HepG2 (cell line): ENCODE measurements at regions not wholly inside any gene's neighbourhood (a gene's known extent, or its start where the extent isn't known, plus 50 kb on each side); places are given as distances from the start of the nearest gene placed in this dataset.

ENCODE experiments used
- ATAC-seq: fragments of 200-7000 bp; cut with Tn5 transposase; 3 replicates; pipeline ENCODE4 v1.9.1; 2020; ENCODE audit warnings: mild to moderate bottlenecking, moderate library complexity
- BruUV-seq: library from RNA; stranded (reverse); fragments of 400-500 nt; replicated peaks from 2 replicates; lab custom pipeline; 2021; lab: Mats Ljungman, UMichigan
- CTCF ChIA-PET: fragments of 300-600 bp; formaldehyde crosslinking; extraction: SDS; loops from one replicate; lab custom pipeline; 2021; ENCODE audit warnings: low total read pairs, inconsistent platforms, low intra/inter-chr PET ratio; lab: Yijun Ruan, JAX
- POLR2A ChIA-PET: fragments of 350-600 bp; sonication (Branson Sonifier 250); formaldehyde crosslinking; loops from one replicate; lab custom pipeline; 2020; ENCODE audit warnings: antibody characterized with exemption, inconsistent platforms; lab: Yijun Ruan, JAX
- DNase-seq: peaks from one replicate; pipeline ENCODE4 v3.0.0-alpha.2; 2015; ENCODE audit warnings: low spot score
- FAIRE-seq: peaks from 3 replicates; lab custom pipeline; 2011; peaks lifted over from hg19 to GRCh38; lab: Jason Lieb, UNC
- H2AFZ ChIP-seq: one replicate; pipeline ENCODE4 v1.6.1; 2011; ENCODE audit warnings: low read length, inconsistent platforms
- H3K27ac ChIP-seq: fragments of 300-600 bp; 3 replicates; pipeline ENCODE4 v1.8.0; 2011; ENCODE audit warnings: mixed run types, mild to moderate bottlenecking, mixed read lengths, low read length, inconsistent platforms; ENCODE audit not compliant: insufficient read depth; ENCODE audit errors: extremely low read length
- H3K27me3 ChIP-seq, 2 experiments: fragments of 200-600 bp in 1 of 2; 2 replicates in 1 of 2; 3 replicates in 1 of 2; pipeline versions ENCODE4 v1.6.0 to v1.8.0; 2011; ENCODE audit warnings: low read length in 2 of 2, mild to moderate bottlenecking in 2 of 2, moderate library complexity in 2 of 2, inconsistent platforms in 1 of 2; ENCODE audit not compliant: insufficient read depth in 2 of 2, control insufficient read depth in 1 of 2
- H3K36me3 ChIP-seq, 2 experiments: fragments of 200-600 bp in 1 of 2; replicated peaks in 1 of 2; 2 replicates in 1 of 2; 3 replicates in 1 of 2; pipeline versions ENCODE4 v1.5.1 to v1.8.0; 2011; ENCODE audit warnings: low read length in 2 of 2, inconsistent platforms in 1 of 2; ENCODE audit not compliant: insufficient read depth in 2 of 2, control insufficient read depth in 1 of 2
- H3K4me1 ChIP-seq: 2 replicates; pipeline ENCODE4 v1.5.1; 2012; ENCODE audit warnings: low read length, inconsistent platforms; ENCODE audit not compliant: insufficient read depth
- H3K4me2 ChIP-seq: 2 replicates; pipeline ENCODE4 v1.6.0; 2011; ENCODE audit warnings: low read depth, low read length, inconsistent platforms
- H3K4me3 ChIP-seq, 3 experiments: fragments of 200-600 bp in 1 of 3; sonication (generic), shearing (Covaris generic) in 1 of 3; replicated peaks in 1 of 3; 2 replicates each; pipeline ENCODE4 v1.5.1; 2011 to 2016; ENCODE audit warnings: low read length in 3 of 3, inconsistent platforms in 2 of 3, low read depth in 2 of 3, mild to moderate bottlenecking in 2 of 3, control low read depth in 1 of 3, mixed read lengths in 1 of 3; ENCODE audit not compliant: insufficient read depth in 1 of 3
- H3K79me2 ChIP-seq: one replicate; pipeline ENCODE4 v1.6.1; 2011; ENCODE audit warnings: low read length, inconsistent platforms; ENCODE audit not compliant: insufficient read depth
- H3K9ac ChIP-seq: 2 replicates; pipeline ENCODE4 v1.6.0; 2011; ENCODE audit warnings: mild to moderate bottlenecking, low read depth, low read length, inconsistent platforms; ENCODE audit not compliant: insufficient read depth
- H3K9me3 ChIP-seq: 2 replicates; pipeline ENCODE4 v1.5.1; 2012; ENCODE audit warnings: mild to moderate bottlenecking, low read length
- H4K20me1 ChIP-seq: 2 replicates; pipeline ENCODE4 v1.6.0; 2011; ENCODE audit warnings: inconsistent platforms, mild to moderate bottlenecking, low read length, moderate library complexity; ENCODE audit not compliant: insufficient read depth
- CCAR2 ChIP-seq: fragments of 200-400 bp; formaldehyde crosslinking; optimal IDR thresholded peaks from 2 replicates; pipeline ENCODE3; 2018; ENCODE audit warnings: low read depth, mild to moderate bottlenecking, low read length, moderate library complexity
- EP300 ChIP-seq, 3 experiments: sonication (generic) in 1 of 3; formaldehyde crosslinking in 1 of 3; IDR thresholded peaks; 2 replicates each; pipeline versions ENCODE4 v1.5.1 to v1.6.1; 2011 to 2020; ENCODE audit warnings: low read depth in 2 of 3, low read length in 2 of 3, borderline replicate concordance in 1 of 3, improper control_type of control experiment in 1 of 3, mild to moderate bottlenecking in 1 of 3, missing genetic modification reagents in 1 of 3, moderate library complexity in 1 of 3
- FOSL1 ChIP-seq: sonication (generic); formaldehyde crosslinking; IDR thresholded peaks from 2 replicates; pipeline ENCODE4 v1.9.0; 2021; ENCODE audit warnings: missing genetic modification reagents, borderline replicate concordance
- ISX ChIP-seq: sonication (generic); formaldehyde crosslinking; conservative IDR thresholded peaks from 2 replicates; pipeline ENCODE4 v1.5.0; 2020; ENCODE audit warnings: missing genetic modification reagents
- MIER2 ChIP-seq: IDR thresholded peaks from 2 replicates; pipeline ENCODE4 v1.6.1; 2016; ENCODE audit warnings: missing biosample characterization, missing genetic modification reagents
- SAP130 ChIP-seq: IDR thresholded peaks from 2 replicates; pipeline ENCODE4 v1.6.1; 2016; ENCODE audit warnings: low read depth
- ZFP36L1 ChIP-seq: sonication (generic); formaldehyde crosslinking; IDR thresholded peaks from 2 replicates; pipeline ENCODE4 v1.8.0; 2022; ENCODE audit warnings: mild to moderate bottlenecking, missing genetic modification reagents, moderate library complexity
- ZNF234 ChIP-seq: sonication (generic); formaldehyde crosslinking; conservative IDR thresholded peaks from 2 replicates; pipeline ENCODE4 v1.5.1; 2020; ENCODE audit warnings: mild to moderate bottlenecking, missing genetic modification reagents
- ZSCAN25 ChIP-seq: sonication (generic); formaldehyde crosslinking; IDR thresholded peaks from 2 replicates; pipeline ENCODE4 v1.8.0; 2022; ENCODE audit warnings: mild to moderate bottlenecking, missing genetic modification reagents
- WGBS: methylation state at CpG from one replicate; pipeline ENCODE4 v1.1.6; 2017; ENCODE audit warnings: low lambda C conversion rate; 5-methylcytosine and 5-hydroxymethylcytosine counted together
- in situ Hi-C: cut with HindIII; loops from 2 replicates; pipeline ENCODE4 v1.10.0; 2017; ENCODE audit warnings: low pct_unique_long_range_greater_than_20kb; ENCODE audit not compliant: extremely low pct_ligation_motif_present
- intact Hi-C: fragments of 100-400 bp; cut with micrococcal nuclease; formaldehyde crosslinking; loops from one replicate; pipeline ENCODE4 v1.10.0; 2022; ENCODE audit not compliant: unreplicated experiment
- TF ChIP-seq, protein P1 (sequence below), 2 experiments: fragments of 450-650 bp in 1 of 2; sonication (generic) in 1 of 2; formaldehyde crosslinking; IDR thresholded peaks; 2 replicates each; pipeline versions ENCODE4 v1.5.0 to v1.8.0; 2020 to 2022; ENCODE audit warnings: mild to moderate bottlenecking in 1 of 2, missing genetic modification reagents in 1 of 2
- TF ChIP-seq, protein P2 (sequence below): sonication (generic); formaldehyde crosslinking; IDR thresholded peaks from 2 replicates; pipeline ENCODE4 v1.4.0; 2020; ENCODE audit warnings: mild to moderate bottlenecking, missing genetic modification reagents, borderline replicate concordance
- TF ChIP-seq, protein P3 (sequence below): sonication (generic); formaldehyde crosslinking; IDR thresholded peaks from 2 replicates; pipeline ENCODE4 v1.4.0; 2020; ENCODE audit warnings: missing genetic modification reagents
- TF ChIP-seq, protein P4 (sequence below): IDR thresholded peaks from 2 replicates; pipeline ENCODE4 v1.6.1; 2012; ENCODE audit warnings: low read depth, low read length, improper control_type of control experiment

DNA sequence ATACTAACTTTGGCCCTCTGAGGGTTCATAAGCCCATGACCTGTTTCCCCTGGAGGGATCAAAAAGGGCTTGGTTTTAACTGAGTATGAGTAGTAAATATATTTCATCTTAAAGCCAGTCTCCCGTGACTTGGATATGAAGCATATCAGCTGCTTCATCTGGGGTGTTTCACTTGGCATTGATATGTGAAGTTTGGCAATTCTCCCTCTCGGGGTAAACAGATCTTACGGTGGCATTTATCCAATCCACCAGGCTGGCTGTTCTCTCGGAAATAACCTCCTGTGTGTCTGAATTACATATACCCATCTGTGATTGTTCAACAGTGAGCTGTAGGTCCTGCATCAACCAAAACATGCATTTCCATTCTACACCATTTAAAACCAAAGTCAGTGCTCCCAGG lies 130.7 kb downstream of the ADAM29 start (continued):
- TF ChIP-seq, protein P1, sequence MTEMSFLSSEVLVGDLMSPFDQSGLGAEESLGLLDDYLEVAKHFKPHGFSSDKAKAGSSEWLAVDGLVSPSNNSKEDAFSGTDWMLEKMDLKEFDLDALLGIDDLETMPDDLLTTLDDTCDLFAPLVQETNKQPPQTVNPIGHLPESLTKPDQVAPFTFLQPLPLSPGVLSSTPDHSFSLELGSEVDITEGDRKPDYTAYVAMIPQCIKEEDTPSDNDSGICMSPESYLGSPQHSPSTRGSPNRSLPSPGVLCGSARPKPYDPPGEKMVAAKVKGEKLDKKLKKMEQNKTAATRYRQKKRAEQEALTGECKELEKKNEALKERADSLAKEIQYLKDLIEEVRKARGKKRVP (CRISPR knock-in tag; IDR thresholded peaks at IDR 0.05), result no peak

DNA sequence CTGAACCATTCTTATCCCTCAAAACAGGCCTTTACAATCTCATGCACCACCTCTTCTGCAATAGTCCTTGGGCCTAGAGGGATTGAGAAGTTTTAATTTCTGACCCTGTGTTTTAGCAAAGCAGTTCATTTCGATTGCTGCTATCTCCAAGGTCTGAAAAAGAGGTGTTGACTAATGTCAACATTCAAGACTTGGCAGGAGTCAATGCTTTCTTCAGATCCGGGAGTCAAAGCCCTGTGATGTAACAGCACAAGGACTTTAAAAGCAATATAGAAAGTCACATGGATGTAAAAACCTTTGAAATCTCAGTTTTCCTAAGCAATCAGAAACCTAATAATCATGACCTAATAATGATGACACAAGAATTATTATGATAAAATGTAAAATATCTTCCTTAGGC lies 133.8 kb downstream of the ADAM29 start:
- BruUV-seq, result no TSS peak
- no peak for FAIRE-seq
- no peak for TF ChIP-seq ZFP36L1 (CRISPR knock-in tag)
- no peak for TF ChIP-seq ISX (CRISPR knock-in tag)
- no peak for TF ChIP-seq EP300 (IDR thresholded peaks at IDR 0.05; ENCODE audit: low read depth in 2 of 2, low read length in 2 of 2)
- no peak for TF ChIP-seq EP300 (CRISPR knock-in tag; IDR thresholded peaks at IDR 0.05; ENCODE audit: borderline replicate concordance)
- TF ChIP-seq, protein P2, sequence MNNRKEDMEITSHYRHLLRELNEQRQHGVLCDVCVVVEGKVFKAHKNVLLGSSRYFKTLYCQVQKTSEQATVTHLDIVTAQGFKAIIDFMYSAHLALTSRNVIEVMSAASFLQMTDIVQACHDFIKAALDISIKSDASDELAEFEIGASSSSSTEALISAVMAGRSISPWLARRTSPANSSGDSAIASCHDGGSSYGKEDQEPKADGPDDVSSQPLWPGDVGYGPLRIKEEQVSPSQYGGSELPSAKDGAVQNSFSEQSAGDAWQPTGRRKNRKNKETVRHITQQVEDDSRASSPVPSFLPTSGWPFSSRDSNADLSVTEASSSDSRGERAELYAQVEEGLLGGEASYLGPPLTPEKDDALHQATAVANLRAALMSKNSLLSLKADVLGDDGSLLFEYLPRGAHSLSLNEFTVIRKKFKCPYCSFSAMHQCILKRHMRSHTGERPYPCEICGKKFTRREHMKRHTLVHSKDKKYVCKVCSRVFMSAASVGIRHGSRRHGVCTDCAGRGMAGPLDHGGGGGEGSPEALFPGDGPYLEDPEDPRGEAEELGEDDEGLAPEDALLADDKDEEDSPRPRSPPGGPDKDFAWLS (CRISPR knock-in tag), result no peak
- no peak for TF ChIP-seq SAP130 (CRISPR knock-in tag)
- TF ChIP-seq MIER2 (CRISPR knock-in tag), result no peak
- TF ChIP-seq, protein P3, sequence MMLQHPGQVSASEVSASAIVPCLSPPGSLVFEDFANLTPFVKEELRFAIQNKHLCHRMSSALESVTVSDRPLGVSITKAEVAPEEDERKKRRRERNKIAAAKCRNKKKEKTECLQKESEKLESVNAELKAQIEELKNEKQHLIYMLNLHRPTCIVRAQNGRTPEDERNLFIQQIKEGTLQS (CRISPR knock-in tag), result no peak
- no peak for TF ChIP-seq ZNF234 (CRISPR knock-in tag)
- TF ChIP-seq, protein P4, sequence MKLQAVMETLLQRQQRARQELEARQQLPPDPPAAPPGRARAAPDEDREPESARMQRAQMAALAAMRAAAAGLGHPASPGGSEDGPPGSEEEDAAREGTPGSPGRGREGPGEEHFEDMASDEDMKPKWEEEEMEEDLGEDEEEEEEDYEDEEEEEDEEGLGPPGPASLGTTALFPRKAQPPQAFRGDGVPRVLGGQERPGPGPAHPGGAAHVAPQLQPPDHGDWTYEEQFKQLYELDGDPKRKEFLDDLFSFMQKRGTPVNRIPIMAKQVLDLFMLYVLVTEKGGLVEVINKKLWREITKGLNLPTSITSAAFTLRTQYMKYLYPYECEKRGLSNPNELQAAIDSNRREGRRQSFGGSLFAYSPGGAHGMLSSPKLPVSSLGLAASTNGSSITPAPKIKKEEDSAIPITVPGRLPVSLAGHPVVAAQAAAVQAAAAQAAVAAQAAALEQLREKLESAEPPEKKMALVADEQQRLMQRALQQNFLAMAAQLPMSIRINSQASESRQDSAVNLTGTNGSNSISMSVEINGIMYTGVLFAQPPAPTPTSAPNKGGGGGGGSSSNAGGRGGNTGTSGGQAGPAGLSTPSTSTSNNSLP, result no peak
- TF ChIP-seq CCAR2, result no peak
- TF ChIP-seq FOSL1 (CRISPR knock-in tag), result no peak
- no peak for TF ChIP-seq ZSCAN25 (CRISPR knock-in tag)
- TF ChIP-seq, all 625 proteins: peak for 0

More for the DNA sequence above, 133.8 kb downstream of the ADAM29 start:
- CTCF ChIA-PET, result no interaction called here
- POLR2A ChIA-PET, result no interaction called here
- Histone ChIP-seq H3K79me2 (no peaks in the 10 kb centered on the region), H3K9me3 (peaks cover 75% of the 10 kb centered on the region), H2AFZ (no peak overlapping the region), H3K27ac (no peak overlapping the region), H3K4me1 (no peaks in the 10 kb centered on the region), H3K4me3 (no peak overlapping the region), H3K36me3 (no peaks in the 10 kb centered on the region), H3K9ac (no peak overlapping the region), H3K27me3 (no peaks in the 10 kb centered on the region), H4K20me1 (no peaks in the 10 kb centered on the region), H3K4me2 (no peak overlapping the region)
- 3% methylated on average over 2 of the region's 2 CpGs for WGBS
- intact Hi-C loops (no loop called here), in situ Hi-C loops (no loop called here)
- no peak for ATAC-seq
- no peak for DNase-seq
